Endothelial cell of hepatic sinusoid (primary cell): ENCODE measurements at regions not wholly inside any gene's neighbourhood (a gene's known extent, or its start where the extent isn't known, plus 50 kb on each side); places are given as distances from the start of the nearest gene placed in this dataset.
"Not testable (repeated sequence)": the region's sequence is repeated elsewhere in the genome, so short reads cannot be mapped to it uniquely, and the experiment has no call there.

Experiments
- in situ Hi-C: cut with HindIII; loops from 2 replicates; pipeline ENCODE4 v1.10.0; 2017; ENCODE audit warnings: low sequenced_read_pairs

DNA sequence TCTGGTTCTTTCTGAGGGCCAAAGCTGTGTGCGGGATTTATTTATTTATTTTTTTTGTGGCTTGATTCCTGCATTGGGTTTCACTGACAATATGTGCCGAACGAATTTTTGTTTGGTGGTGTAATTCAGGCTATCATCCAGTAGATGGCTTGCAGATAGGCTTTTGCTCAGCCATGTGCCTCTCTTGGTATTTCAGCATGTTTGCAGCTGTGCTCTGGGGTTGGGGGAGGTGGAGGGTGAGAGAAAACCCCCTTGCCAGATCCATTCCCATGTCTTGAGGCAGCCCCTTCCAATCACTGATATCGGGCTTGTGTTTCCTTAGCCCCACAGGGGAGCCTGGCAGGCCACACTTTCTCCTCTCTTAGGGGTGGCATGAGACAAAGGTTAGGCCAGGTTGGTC, 302.4 kb downstream of the PTGER3 start:
- in situ Hi-C loops: no loop called here

DNA sequence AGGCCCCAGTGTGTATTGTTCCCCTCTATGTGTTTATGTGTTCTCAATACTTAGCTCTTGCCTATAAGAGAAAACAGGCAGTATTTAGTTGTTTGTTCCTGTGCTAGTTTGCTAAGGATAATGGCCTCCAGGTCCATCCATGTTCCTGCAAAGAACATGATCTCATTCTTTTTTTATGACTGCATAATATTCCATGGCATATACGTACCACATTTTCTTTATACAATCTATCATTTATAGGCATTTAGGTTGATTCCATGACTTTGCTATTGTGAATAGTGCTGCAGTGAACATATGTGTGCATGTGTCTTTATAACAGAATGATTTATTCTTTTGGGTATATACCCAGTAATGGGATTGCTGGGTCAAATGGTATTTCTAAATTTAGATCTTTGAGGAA, 301.6 kb downstream of the PTGER3 start:
- in situ Hi-C loops: not testable (repeated sequence)

DNA sequence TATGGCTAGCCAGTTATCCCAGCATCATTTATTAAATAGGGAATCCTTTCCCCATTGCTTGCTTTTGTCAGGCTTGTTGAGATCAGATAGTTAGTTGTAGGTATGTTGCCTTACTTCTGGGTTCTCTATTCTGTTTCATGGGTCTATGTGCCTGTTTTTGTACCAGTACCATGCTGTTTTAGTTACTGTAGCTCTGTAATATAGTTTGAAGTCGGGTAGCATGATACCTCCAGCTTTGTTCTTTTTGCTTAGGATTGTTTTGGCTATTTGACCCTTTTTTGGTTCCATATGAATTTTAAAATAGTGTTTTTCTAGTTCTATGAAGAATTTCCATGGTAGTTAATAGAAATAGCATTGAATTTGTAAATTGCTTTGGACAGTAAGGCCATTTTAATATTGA, 300.5 kb downstream of the PTGER3 start:
- in situ Hi-C loops: not testable (repeated sequence)

DNA sequence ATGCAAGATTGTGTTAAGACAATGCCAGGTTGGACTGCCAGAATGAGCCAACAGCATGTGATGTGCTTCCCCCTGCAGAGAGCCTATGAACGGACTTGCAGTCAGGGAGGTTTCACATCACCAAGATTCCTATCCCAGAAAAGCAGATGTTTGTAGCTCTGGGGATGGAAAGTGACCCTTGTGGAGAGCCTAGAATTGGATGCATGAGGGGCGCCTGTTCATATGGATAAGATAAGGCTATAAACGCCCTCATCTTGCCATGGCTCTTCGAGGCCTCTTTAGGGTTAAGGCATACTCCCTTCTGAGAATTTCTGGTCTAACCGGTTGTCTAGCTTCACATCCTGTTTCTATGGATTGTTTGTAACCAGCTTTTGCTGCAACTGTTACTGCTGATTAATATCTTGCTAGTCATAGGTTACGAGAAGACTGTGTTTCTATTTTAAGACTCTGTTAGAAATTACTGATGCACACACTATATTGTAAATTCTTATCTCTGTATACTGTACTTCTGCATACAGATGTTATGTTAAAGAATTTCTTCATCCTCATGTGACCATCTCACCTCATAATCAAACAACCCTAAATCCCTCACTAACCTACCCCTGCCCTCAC, 295.8 kb downstream of the PTGER3 start:
- in situ Hi-C loops: not testable (repeated sequence)

DNA sequence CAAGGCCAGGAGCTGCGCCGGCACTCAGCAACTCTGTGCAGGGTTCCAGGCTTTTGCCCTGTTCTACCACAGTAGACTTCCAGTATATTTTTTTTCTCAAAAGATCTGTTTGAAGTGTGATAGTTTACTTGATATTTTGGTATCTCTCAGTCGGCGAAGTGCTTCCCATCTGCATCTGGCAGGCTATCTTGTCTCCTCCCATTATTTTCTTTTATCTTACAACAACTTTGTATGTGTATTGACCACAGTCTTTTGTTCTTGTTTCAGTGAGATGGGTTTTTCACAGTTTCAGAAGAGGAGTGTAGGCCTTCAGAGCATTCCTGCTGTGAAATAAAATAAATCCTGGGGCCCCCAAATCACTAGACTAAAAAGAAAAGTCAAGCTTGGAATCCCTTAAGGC, 292.9 kb downstream of the PTGER3 start:
- in situ Hi-C loops: no loop called here

DNA sequence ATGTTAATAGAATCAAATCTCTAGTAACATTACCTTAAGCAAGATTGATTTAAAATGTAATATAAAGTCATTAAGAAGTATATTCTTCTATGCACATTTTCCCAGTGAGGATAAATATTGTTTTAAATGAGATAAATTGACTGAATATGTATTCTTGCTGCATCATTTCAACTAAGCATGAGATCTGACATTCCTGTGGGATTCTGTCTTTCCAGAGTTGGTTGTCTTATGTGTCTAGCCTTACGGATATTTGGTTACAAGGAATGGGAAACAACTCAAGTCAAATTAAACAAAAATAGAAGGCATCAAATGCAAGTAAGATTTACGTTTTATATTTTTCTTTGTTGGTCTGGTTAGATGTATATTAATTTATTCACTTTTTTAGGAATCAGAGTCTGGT, 287.5 kb downstream of the PTGER3 start:
- in situ Hi-C loops: no loop called here

DNA sequence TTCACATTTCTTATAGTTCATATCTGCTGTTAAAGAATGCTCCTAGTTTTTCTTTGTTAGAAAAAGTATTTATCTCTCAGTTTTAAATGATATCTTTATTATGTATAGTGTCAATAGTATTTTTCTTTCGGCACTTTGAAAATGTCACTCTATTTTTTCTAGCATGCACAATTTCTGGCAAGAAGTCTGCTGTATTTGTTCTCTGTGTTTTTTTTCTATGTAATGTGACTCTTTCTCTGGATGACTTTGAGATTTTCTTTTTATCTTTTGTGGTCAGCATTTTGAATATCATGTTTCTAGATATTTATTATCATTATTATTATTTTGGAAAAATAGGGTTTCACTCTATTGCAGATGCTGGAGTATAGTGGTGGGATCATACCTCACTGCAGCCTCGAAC, 285.2 kb downstream of the PTGER3 start:
- in situ Hi-C loops: no loop called here

DNA sequence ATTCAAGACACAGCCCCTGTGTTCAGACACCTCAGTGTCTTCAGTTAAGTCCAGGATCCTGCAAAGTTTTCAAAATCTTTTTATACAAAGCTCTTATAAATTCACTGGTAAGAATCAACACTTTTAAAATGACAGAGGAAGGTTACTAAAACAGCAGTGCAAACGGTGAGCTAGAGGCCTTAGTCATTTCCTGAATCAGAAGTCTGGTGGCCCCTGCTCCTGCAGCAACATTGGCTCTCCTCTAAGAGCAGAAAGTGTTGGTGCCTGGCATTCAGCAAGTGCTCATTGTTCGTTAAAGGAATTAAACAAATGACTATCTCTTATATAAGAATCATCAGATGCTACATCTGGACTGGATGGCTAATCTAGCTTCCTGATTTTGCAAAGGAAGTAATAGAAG, 282.9 kb downstream of the PTGER3 start:
- in situ Hi-C loops: no loop called here

DNA sequence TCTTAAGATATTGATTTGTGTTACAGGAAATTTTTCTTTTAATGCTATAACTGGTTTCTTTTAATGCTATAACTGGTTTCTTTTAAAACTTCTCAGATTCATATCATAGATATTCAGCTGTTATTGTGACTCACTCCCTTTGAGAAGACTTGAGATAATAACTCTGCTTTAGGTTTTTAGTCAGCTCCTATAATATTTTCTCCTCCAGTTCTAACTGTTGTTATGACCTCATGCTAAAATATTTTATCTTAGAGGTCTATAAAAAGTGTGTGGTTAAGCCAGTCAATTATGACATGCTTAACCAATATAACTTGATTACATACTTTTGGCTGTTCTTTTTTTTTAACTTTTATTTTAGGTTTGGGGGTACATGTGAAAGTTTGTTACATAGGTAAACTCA, 280.2 kb downstream of the PTGER3 start:
- in situ Hi-C loops: no loop called here

DNA sequence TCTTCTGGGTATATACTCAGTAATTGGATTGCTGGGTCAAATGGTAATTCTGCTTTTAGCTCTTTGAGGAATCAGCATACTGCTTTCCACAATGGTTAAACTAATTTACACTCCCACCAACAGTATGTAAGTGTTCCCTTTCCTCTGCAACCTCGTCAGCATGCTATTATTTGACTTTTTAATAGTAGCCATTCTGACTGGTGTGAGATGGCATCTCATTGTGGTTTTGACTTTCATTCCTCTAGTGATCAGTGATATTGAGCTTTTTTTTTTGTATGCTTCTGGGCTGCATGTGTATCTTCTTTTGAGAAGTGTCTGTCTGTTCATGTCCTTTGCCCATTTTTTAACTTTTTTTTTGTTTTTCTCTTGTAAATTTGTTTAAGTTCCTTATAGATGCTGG, 279.4 kb downstream of the PTGER3 start:
- in situ Hi-C loops: no loop called here

DNA sequence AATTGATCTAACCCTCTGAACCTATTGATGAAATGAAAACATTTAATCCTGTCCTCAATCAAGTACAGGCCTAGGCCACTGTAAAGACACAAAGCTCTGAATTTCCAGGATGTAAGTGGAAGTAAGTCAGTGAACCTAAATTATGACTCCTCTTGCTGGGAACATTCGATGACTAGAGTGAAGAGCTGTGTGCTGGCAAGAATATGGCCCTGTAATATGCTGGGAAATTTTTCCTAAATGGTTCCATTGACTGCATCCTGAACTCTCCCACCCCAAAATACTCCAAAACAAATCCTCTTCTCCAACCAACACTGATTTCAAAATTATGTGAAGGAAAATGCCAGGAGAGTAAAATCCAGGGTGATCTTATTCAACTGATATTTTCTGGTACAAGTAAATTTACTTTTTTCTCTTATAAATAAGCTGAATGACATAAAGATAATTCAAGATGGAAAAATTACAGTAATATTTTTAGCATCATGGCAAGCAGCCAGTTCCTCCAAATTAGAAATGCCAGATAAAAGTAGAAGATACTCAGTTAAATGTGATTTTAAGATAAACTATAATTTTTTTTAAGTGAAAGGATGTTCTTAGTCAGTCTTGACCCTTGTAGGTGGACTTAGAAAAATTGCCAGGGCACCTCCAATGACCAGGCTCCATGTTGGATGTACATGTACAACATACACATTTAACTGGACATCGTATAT, 269.4 kb downstream of the PTGER3 start:
- in situ Hi-C loops: no loop called here

DNA sequence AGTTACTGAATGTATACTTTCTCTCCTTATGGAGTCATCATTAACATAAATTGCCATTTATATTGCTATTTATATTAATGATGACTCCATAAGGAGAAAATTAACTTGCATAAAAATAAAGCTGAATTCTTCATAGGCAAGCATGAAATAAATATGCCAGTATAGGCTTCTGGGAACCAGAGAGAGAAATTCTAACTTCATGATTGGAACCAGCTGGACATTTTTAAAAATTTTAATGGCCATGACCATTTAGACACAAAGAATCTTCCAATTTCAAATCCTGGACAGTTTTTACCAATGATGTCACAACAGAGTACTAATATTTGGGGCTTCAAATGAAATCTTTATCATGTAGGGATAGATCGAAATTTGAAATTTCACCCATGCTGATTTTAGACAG, 268.7 kb downstream of the PTGER3 start:
- in situ Hi-C loops: no loop called here

DNA sequence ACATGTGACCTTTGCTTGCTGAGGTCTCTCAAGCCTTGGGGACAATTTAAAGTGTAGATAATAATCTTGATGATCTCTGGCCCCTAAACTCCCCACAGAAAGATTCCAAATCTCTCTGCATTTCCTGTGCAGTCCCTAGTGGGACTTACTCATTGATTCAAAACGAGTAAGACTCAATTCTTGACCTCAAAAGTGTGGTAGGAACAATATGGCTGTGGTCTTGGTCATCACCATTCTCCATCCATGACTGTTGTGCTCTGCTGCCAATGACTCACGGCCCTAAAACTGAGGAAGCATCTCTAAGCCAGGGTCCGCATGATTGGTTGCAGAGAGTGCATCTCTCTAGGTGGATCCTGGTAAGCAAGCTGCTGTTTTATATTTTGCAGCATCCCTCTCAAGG, 268.0 kb downstream of the PTGER3 start:
- in situ Hi-C loops: no loop called here

DNA sequence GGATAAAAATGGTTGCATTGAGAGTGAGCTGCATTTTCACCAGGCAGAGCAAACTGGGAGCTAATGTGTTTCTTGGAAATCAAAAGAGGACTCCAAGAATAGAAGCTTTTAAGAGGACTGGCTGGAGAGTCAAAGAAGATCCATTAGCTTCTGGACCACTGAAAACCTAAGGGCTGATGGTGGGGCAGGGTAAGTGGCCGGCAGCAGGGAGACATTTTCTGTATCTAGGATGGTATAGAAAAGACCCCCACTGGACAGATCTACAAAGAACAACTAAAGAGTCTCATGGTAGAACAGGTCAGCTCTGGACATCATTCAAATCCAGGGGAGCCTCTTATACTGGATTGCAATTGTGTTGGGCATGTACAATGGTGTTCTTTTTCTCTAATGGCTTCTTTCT, 262.3 kb downstream of the PTGER3 start:
- in situ Hi-C loops: no loop called here

DNA sequence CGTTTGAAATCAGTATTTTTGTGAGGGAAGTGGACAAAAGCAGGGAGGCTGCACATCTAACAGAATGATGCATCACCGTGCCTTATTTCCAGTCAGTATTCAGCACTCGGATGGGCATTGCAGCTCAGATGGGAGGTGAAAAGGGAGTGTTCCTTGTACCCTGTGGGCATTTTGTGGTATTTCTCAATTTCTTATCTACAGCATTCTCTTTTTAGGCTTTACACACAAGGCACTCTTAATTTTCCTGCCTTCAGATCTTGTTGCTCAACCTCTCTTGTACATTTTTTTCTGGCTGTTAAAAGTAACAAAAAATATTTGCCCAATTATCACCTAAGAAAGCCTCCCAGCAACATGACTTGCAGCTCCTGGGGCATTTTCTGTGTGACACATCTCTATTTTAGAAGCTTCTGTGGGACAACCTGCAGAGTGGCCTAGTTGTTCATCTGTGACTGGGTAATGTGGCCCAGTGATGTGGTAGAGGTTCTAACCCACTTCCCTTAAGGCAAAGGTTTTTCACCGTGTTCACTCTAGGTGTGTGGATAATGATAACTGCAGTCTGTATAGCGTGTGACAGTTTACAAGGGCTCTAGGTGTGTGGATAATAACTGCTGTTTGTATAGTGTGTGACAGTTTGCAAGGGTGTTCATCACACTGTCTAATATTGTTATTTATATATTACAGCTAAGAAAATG, 257.2 kb downstream of the PTGER3 start:
- in situ Hi-C loops: no loop called here

DNA sequence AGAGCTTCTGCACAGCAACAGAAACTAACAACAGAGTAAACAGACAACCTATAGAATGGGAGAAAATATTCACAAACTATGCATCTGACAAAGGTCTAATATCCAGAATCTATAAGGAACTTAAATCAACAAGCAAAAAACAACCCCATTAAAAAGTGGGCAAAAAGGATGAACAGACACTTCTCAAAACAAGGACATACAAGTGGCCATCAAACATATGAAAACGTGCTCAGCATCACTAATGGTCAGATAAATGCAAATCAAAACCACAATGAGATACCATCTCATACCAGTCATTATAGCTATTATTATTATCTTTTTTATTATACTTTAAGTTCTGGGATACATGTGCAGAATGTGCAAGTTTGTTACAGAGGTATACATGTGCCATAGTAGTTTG, 252.6 kb downstream of the PTGER3 start:
- in situ Hi-C loops: not testable (repeated sequence)

DNA sequence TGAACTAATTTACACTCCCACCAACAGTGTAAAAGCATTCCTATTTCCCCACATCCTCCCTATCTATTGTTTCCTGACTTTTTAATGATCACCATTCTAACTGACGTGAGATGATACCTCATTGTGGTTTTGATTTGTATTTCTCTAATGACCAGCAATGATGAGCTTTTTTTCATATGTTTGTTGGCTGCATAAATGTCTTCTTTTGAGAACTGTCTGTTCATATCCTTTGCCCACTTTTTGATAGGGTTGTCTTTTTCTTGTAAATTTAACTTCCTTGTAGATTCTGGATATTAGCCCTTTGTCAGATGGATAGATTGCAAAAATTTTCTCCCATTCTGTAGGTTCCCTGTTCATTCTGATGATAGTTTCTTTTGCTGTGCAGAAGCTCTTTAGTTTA, 251.3 kb downstream of the PTGER3 start:
- in situ Hi-C loops: not testable (repeated sequence)

DNA sequence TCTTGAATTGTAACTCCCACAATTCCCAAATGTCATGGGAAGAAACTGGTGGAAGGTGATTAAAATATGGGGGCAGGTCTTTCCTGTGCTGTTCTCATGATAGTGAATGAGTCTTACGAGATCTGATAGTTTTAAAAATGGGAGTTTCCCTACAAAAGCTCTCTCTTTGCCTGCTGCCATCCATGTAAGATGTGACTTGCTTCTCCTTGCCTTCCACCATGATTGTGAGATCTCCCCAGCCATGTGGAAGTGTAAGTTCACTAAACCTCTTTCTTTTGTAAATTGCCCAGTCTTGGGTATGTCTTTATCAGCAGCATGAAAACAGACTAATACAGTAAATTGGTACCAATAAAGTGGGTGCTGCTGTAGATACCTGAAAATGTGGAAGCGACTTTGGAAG, 245.0 kb downstream of the PTGER3 start:
- in situ Hi-C loops: not testable (repeated sequence)

DNA sequence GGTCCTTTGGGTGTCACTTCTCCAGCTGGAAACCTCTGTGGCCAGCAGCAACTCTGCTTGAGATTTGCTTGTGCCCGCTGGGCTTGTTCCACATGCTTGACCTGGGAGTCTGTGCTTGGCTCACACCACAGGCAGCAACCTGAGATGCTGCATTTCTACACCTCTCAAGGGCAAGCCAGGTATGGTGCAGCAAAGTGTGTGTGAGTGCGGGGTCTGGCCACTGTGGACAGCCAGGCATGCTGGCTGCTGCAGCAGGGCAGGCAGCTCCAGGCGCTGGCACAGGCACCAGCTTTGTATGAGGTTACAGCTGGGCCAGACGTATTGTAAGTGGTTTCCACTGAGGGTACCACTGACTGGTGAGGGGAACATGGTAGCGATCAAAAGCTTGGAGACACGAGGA, 242.0 kb downstream of the PTGER3 start:
- in situ Hi-C loops: no loop called here

DNA sequence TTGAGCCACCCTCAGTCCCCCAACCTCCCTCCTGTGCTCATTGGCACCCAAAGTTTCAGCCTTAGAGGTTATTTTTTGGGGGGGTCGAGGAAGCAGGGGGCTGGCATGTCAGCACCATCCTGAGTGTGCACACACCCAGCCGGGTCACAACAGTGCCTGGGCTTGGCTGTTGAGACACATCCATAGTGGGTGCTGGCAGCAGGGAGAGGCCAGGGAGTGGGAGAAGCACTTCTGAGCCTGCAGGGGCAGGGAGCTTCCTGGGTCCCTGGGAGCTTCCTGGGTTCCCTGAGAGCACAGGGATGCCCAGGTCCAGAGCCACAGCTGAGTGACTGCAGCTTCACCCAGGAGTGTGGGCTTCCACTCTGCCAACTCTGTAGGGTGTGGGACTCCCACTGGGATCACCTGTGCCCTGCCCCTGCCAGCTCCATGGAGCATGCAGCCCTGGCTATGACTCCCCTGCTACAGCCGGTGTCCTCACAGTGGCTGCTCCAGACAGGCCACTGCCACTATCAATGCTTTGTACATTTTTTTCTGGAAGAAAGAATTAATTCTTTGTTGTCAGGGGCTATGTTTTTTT, 240.4 kb downstream of the PTGER3 start:
- in situ Hi-C loops: no loop called here

DNA sequence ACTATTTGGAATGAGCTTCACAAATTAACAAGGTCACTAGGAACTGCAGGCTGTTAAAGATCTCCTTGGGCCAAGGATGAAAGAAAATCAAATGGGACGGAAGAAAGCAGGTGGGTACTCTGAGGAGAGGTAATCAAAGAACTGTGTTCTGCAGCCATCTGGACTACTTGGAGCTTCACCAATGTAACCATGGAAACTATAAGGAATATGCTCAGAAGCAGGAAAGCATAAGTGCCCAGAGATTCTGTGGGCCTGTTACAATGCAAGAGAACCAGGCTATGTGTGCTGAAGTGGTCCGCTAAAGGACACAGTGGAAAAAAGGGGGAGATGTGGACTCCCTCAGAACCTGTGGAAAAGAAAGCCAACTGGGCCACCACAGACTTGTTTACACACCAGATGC, 238.5 kb downstream of the PTGER3 start:
- in situ Hi-C loops: no loop called here

DNA sequence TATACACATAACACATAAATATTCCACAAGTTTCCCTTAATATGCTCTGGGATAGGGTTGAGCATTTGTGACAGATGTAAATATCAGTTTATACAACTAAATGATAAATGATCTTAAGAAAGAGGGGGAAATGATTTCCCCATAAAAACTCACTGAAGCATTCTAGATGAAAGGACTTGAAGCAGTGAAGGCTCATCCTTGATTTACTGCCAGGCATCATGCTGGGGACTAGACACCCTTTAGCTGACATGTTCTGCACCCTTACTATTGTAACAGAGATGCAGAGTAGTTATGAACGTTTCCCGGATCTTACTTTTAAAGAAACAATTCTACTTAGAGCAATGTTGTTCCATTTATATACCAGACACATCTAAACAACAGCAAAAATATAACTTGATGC, 235.8 kb downstream of the PTGER3 start:
- in situ Hi-C loops: no loop called here
